ENCODE measurements at regions not wholly inside any gene's neighbourhood (a gene's known extent, or its start where the extent isn't known, plus 50 kb on each side); places are given as distances from the start of the nearest gene placed in this dataset.

DNA sequence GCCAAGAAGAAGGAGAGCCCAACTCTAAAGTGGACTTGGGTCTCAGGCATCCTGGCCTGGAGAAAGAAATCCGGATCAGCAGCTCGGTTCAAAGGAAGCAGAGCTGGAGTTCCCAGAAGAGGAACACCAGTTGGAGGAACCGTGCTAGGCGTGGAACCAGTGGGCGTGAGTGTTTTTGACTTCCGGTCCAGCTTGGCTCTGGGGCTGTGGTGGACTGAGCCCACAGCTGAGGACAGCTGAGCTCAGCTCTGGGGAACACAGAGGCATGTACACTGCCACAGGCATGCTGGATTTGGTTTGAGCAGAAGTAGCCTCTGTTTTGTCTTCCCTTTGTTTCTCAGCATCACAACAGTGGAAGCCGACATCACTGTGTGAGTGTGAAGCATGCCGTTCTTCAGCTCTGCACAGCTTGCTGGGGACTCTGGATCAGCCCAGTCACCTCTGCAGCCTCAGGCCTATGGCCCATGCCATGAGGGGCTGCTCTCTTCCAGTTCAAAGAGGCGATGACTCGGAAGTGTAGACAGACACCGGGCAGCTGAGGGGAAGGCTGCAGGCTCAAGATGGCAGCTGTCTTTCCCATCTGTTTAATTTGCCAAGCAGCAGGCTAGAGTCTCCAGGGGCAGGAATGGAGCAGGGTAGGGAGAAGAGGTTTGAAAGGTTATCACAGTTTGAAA lies 185.8 kb upstream of the UBE3A start:
- DNase-seq (ENCODE audit: low spot score) (no peak), ATAC-seq (ENCODE audit: low read depth) (peak; percentile 28; the same call in 1 of the 3 replicates)
- Histone ChIP-seq H3K27ac (ENCODE audit: poor library complexity, severe bottlenecking) (no peak overlapping the region), H3K36me3 (ENCODE audit: low read depth) (no peaks in the 10 kb centered on the region), H3K4me1 (ENCODE audit: insufficient read depth, poor library complexity, severe bottlenecking) (no peaks in the 10 kb centered on the region), H3K4me3 (ENCODE audit: severe bottlenecking) (no peak overlapping the region), H3K9me3 (ENCODE audit: severe bottlenecking) (no peaks in the 10 kb centered on the region), H3K27me3 (ENCODE audit: insufficient read depth, poor library complexity, severe bottlenecking) (peaks cover 12% of the 10 kb centered on the region)
- TF ChIP-seq, protein P1, sequence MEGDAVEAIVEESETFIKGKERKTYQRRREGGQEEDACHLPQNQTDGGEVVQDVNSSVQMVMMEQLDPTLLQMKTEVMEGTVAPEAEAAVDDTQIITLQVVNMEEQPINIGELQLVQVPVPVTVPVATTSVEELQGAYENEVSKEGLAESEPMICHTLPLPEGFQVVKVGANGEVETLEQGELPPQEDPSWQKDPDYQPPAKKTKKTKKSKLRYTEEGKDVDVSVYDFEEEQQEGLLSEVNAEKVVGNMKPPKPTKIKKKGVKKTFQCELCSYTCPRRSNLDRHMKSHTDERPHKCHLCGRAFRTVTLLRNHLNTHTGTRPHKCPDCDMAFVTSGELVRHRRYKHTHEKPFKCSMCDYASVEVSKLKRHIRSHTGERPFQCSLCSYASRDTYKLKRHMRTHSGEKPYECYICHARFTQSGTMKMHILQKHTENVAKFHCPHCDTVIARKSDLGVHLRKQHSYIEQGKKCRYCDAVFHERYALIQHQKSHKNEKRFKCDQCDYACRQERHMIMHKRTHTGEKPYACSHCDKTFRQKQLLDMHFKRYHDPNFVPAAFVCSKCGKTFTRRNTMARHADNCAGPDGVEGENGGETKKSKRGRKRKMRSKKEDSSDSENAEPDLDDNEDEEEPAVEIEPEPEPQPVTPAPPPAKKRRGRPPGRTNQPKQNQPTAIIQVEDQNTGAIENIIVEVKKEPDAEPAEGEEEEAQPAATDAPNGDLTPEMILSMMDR (IDR thresholded peaks at IDR 0.05; ENCODE audit: poor library complexity, severe bottlenecking): no peak

DNA sequence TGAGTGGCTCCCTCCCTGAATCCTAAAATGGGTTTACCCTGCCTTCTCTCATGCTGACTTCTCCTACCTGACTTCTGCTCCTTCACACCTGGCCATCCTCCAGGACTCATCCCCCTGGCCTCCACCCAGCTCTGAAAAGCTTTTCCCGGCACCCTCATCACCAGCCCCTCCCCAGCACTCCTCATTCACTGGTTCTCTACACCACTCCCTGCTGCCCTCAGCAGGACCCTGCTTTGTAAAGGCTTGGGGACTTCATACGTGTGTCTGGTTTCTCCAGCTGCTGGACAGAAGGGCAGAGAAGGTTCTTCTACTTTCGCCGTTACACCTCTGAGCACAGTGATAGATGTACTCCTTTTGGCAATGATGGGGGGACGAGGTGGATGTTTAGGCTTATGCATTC lies 184.9 kb upstream of the UBE3A start:
- H3K9me3 ChIP-seq (ENCODE audit: severe bottlenecking): no peaks in the 10 kb centered on the region
- no peak overlapping the region for H3K4me3 ChIP-seq (ENCODE audit: severe bottlenecking)
- no peaks in the 10 kb centered on the region for H3K4me1 ChIP-seq (ENCODE audit: insufficient read depth, poor library complexity, severe bottlenecking)
- peaks cover 10% of the 10 kb centered on the region for H3K27me3 ChIP-seq (ENCODE audit: insufficient read depth, poor library complexity, severe bottlenecking)
- no peak for DNase-seq (ENCODE audit: low spot score)
- no peak for ATAC-seq (ENCODE audit: low read depth)
- TF ChIP-seq, protein P1 (IDR thresholded peaks at IDR 0.05; ENCODE audit: poor library complexity, severe bottlenecking): no peak
- H3K27ac ChIP-seq (ENCODE audit: poor library complexity, severe bottlenecking): no peak overlapping the region
- no peaks in the 10 kb centered on the region for H3K36me3 ChIP-seq (ENCODE audit: low read depth)

DNA sequence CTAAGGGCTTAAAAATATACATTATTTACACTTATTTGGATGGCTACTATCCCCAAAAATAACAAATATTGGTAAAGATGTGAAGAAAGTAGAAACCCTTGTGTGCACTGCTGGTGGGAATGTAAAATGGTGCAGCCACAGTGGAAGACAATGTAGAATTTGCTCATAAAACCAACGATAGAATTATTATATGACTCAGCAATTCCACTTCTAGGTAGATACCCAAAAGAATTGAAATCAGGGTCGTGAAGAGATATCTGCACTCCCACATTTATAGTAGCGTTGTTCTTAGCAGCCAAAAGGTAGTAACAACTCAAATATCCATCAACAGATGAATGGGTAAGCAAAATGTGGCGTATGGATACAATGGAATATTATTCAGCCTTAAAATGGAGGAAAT lies 181.6 kb upstream of the UBE3A start:
- H3K4me1 ChIP-seq (ENCODE audit: insufficient read depth, poor library complexity, severe bottlenecking): no peaks in the 10 kb centered on the region
- H3K9me3 ChIP-seq (ENCODE audit: severe bottlenecking): no peaks in the 10 kb centered on the region
- H3K27ac ChIP-seq (ENCODE audit: poor library complexity, severe bottlenecking): no peak overlapping the region
- H3K4me3 ChIP-seq (ENCODE audit: severe bottlenecking): no peak overlapping the region
- DNase-seq (ENCODE audit: low spot score): no peak
- ATAC-seq (ENCODE audit: low read depth): no peak
- H3K36me3 ChIP-seq (ENCODE audit: low read depth): no peaks in the 10 kb centered on the region
- H3K27me3 ChIP-seq (ENCODE audit: insufficient read depth, poor library complexity, severe bottlenecking): peaks cover 10% of the 10 kb centered on the region
- TF ChIP-seq, protein P1 (IDR thresholded peaks at IDR 0.05; ENCODE audit: poor library complexity, severe bottlenecking): no peak

DNA sequence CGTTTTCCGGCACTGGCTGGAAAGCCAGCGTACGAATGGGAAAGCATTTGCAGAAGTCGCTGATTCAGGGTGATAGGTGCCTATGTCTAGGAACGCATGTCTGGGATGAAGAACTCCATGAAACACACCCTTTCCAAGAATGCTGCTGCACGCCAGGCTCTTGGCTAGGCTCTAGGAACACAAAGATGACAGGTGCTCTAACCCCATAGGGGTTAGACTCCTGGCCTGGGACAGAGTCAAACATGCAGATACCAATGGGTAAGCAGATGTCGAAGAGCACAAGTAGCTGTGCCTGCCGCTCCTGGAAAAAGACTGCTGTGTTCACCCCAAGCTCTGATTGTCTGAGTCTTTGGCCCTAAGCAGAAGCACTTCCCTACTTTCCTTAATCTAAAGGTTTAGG lies 180.9 kb upstream of the UBE3A start:
- H3K27ac ChIP-seq (ENCODE audit: poor library complexity, severe bottlenecking): no peak overlapping the region
- H3K9me3 ChIP-seq (ENCODE audit: severe bottlenecking): no peaks in the 10 kb centered on the region
- peaks cover 10% of the 10 kb centered on the region for H3K27me3 ChIP-seq (ENCODE audit: insufficient read depth, poor library complexity, severe bottlenecking)
- no peaks in the 10 kb centered on the region for H3K4me1 ChIP-seq (ENCODE audit: insufficient read depth, poor library complexity, severe bottlenecking)
- no peak overlapping the region for H3K4me3 ChIP-seq (ENCODE audit: severe bottlenecking)
- TF ChIP-seq, protein P1 (IDR thresholded peaks at IDR 0.05; ENCODE audit: poor library complexity, severe bottlenecking): no peak
- H3K36me3 ChIP-seq (ENCODE audit: low read depth): no peaks in the 10 kb centered on the region
- DNase-seq (ENCODE audit: low spot score): no peak
- no peak for ATAC-seq (ENCODE audit: low read depth)

DNA sequence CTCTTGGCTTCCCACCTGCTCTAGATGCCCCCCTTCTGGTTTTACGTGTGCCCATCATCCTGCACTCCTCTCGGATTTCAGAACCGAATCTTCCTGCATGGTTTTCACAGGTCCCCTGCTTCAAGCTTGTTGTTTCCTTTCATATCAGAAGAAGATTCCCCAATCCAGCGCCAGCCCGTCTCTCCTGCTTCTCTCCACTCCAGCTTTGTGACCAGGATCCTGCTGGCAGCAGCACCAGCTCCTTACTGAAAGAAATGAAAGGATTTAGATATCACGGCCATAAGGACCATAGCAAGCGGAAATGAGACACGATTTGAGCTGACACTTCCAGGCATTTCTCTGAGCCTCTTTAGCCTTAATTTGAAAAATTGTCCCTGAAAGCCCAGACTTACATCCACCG lies 180.3 kb upstream of the UBE3A start:
- no peak for DNase-seq (ENCODE audit: low spot score)
- H3K4me3 ChIP-seq (ENCODE audit: severe bottlenecking): no peak overlapping the region
- H3K4me1 ChIP-seq (ENCODE audit: insufficient read depth, poor library complexity, severe bottlenecking): no peaks in the 10 kb centered on the region
- no peaks in the 10 kb centered on the region for H3K9me3 ChIP-seq (ENCODE audit: severe bottlenecking)
- peaks cover 10% of the 10 kb centered on the region for H3K27me3 ChIP-seq (ENCODE audit: insufficient read depth, poor library complexity, severe bottlenecking)
- TF ChIP-seq, protein P1 (IDR thresholded peaks at IDR 0.05; ENCODE audit: poor library complexity, severe bottlenecking): no peak
- ATAC-seq (ENCODE audit: low read depth): no peak
- H3K36me3 ChIP-seq (ENCODE audit: low read depth): no peaks in the 10 kb centered on the region
- no peak overlapping the region for H3K27ac ChIP-seq (ENCODE audit: poor library complexity, severe bottlenecking)

Measured in RWPE2 (cell line).